Stimulated activated naive CD4-positive, alpha-beta T cell (primary cell): ENCODE measurements at regions not wholly inside any gene's neighbourhood (a gene's known extent, or its start where the extent isn't known, plus 50 kb on each side); places are given as distances from the start of the nearest gene placed in this dataset.

ENCODE experiments used
- DNase-seq, 6 experiments: peaks; one replicate each; lab custom pipeline; 2025; lab: John Stamatoyannopoulos, UW

DNA sequence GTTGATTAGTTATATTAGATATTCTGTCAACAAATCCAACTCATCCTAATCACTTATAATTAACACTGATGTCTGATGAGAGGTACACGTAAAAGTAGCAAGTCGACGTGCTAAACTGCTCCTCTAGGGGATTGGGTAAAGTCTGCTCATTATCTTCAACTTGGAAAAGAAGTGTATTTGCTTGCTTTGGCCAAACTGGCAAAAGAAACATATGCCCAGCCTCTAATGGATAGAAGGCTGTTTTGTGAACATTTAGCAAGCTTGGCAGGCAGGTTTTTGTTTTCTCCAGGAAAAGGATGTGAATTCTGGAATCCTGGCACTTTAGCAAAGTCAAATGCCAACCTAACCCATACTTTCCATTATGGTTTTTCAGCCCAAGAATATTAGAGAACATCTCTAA lies 264.8 kb downstream of the TBL1XR1 start:
- DNase-seq, result no peak

GRCh38 chr3:176931991-176932390 lies 265.3 kb downstream of the TBL1XR1 start:
- DNase-seq, result no peak

GRCh38 chr3:176930942-176931341 lies 266.3 kb downstream of the TBL1XR1 start:
- DNase-seq, result no peak

DNA sequence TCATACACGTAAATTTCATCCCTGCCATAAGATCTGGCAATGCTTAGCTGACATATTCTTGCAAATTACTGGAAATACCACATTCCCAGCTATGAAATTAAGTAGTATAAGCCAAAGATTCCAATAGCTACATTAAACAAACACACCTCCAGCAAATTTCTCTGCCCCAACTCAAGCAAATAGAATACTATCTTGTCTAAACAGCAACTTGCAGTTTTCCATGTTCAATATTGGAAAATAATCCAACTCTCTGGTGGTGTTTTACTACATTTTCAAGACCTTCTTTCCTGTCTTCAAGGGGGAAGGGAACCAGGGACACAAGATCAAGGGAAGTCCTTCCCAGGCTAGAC lies 268.7 kb downstream of the TBL1XR1 start:
- no peak for DNase-seq

GRCh38 chr3:176927706-176928581 lies 269.3 kb downstream of the TBL1XR1 start:
- DNase-seq, result no peak

DNA sequence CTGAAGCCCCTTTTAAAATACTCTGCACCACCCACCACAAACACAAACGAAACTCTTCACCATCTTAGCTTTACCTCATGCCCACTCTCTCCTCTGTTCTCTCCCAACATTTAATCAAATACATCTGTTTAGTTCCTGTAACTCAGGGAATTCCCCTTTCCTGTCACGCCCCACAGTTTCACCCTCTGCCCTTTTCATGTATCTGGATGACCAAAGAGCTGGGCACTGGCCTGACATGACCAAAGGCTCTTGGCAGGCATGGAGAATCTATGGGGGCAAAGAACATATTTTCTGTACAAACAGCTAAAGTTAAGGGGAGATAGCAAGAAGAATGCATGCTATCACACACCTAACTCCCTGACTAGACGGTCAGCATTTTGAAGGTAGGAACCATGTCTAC lies 270.0 kb downstream of the TBL1XR1 start:
- DNase-seq, result no peak

- no peak for DNase-seq
Observed at GRCh38 chr3:176926688-176927087, 270.6 kb downstream of the TBL1XR1 start.

GRCh38 chr3:176926034-176926433 lies 271.2 kb downstream of the TBL1XR1 start:
- DNase-seq, result no peak

GRCh38 chr3:176920766-176921160 lies 276.5 kb downstream of the TBL1XR1 start:
- no peak for DNase-seq

DNA sequence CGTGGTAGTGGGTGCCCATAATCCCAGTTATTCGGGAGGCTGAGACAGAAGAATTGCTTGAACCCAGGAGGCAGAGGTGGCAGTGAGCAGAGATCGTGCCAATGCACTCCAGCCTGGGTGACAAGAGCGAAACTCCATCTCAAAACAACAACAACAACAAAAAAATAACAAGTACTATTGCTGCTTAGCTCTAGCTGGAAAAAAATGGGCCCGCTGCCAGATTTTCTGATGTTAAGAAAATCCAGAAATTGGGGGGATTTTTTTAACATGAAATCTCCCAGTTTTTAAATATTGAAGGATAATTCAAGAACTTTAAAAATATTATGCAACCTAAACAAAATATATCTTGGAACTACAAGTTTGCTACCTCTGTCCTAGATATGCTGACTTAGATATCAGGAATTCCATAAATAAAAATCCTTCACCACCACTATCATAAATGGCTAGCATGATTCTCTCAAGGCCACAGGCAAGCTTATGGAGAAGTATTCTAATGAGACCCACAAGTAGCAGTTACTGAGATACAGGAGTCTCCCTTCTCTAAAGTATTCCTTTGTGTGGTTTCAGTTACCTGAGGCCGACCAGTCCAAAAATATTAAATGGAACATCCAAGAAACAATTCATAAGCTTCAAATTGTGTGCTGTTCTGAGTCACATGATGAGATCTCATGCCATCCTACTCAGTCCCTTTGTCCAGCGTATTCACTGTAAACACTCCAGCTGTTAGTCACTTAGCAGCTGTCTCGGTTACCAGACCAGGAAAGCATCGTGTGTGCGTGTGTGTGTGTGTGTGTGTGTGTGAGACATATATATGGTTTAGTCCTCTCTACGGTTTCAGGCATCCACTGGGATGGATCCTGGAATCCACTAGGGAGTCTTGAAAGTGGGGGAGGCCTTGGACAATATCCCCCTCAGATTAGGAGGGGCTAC lies 277.2 kb downstream of the TBL1XR1 start:
- no peak for DNase-seq

GRCh38 chr3:176916777-176917176 lies 280.5 kb downstream of the TBL1XR1 start:
- DNase-seq, result no peak

DNA sequence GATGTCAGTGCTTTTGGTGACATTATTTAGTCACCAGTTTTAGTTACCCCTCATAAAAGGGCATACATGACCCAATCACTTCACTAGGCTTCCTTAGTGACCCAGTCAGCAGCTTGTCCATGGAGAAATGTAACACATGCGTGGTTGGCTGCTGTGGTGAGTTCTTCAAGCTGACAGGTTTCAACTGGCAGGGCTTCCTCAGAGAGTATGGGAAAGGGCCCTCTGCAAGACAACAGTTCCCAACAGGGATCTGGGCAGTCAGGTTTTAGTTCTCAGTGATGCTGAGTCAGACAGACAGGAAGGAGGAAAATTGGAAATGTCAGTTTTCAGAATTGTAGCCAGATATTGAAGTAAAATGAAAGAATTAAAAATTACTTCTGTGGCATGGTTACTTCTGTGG lies 282.5 kb downstream of the TBL1XR1 start:
- no peak for DNase-seq

- DNase-seq, result no peak
Observed at GRCh38 chr3:176911579-176911978, 285.7 kb downstream of the TBL1XR1 start.

GRCh38 chr3:176909044-176909443 lies 288.2 kb downstream of the TBL1XR1 start:
- DNase-seq, result no peak

- DNase-seq, result no peak
Observed at GRCh38 chr3:176906046-176906905, 291.0 kb downstream of the TBL1XR1 start.

DNA sequence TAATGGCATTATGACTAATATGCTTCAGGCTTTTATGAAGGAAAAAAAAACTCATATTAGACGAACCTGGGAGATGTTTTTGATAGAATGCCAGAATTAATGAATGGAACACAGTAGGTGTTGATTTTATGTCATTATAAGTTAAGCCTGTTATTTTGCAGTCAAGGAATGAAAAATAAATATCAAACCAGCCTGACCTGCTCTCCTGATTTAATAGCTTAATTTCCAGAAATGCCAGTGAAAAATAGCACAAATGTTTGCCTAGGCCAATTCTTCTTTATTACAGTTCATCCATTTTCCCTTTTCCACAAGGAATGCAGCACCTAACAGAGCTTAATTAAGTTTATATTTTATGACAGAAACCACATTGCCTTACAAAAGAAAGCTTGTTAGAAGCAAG lies 292.0 kb downstream of the TBL1XR1 start:
- DNase-seq, result no peak

DNA sequence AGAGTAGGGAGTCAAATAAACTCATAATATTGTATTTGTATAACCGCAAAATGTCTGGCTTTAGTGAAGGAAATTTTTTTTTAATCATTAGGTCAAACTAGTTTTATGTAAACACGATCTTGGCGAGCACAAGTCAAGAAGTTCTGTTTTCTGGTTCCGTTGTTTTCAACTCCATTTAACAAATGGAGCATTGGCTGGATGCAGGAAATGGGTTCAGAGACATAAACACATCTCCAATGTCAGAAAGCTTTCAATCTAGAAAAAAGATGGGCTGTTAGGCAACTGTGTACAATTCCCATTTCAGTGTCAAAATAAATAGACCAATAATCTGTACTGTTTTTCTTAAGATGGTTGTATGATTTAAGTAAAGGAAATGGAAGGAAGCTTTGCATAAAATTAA lies 292.8 kb downstream of the TBL1XR1 start:
- no peak for DNase-seq

- DNase-seq, result no peak
Observed at GRCh38 chr3:176896640-176897039, 300.6 kb downstream of the TBL1XR1 start.

- no peak for DNase-seq
Observed at GRCh38 chr3:176896165-176896564, 301.1 kb downstream of the TBL1XR1 start.

DNA sequence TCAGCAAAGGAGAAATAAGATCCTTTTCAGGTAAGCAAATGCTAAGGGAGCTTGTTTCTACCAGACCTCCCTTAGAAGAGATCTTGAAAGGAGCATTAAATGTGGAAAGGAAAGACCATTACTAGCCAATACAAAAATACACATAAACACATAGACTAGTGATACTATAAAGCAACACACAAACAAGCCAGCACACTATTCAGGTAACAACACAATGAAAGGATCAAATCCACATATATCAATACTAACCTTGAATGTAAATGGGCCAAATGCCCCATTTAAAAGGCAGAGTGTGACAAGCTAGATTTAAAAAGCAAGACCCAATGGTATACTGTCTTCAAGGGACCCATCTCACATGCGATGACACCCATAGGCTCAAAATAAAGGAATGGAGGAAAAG lies 317.6 kb downstream of the TBL1XR1 start:
- no peak for DNase-seq

DNA sequence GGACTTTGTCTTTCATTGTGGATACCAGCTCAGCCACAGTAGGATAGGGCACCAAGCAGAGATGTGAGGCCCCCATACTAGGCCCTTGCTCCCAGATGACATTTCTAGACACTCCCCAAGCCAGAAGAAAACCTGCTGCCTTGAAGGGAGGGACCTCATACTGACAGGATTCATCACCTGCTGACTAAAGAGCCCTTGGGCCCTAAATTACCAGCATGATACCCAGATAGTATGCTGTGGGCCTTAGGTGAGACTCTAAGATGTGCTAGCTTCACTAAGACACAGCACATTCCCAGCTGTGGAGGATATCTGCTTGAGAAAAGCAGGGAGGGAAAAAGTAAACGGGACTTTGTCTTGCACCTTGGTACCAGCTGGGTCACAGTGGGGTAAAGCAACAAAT lies 324.0 kb downstream of the TBL1XR1 start:
- no peak for DNase-seq

DNA sequence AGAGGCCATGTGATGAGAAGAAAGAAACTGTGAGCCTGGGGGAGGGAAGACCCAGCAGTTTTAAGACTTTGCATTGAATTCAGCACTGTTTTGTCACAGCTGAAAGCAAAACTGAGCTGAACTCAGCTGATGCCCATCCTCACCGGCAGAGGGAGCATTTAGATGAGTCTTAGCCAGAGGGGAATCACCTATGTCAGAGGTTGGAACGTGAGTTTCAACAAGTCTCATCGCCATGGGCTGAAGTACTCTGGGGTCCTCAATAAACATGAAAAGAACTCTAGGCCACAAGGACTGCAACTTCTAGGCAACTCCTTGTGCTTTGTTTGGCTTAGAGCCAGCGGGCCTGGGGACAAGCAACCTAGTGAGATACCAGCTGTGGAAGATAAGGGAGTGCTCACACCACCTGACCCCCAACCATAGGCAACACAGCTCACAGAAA lies 324.5 kb downstream of the TBL1XR1 start:
- peak; percentile 2 to 51 (median 28) for DNase-seq
